DOHH2 (cell line): ENCODE measurements at regions not wholly inside any gene's neighbourhood (a gene's known extent, or its start where the extent isn't known, plus 50 kb on each side); places are given as distances from the start of the nearest gene placed in this dataset.

Experiments used
- CTCF ChIP-seq: fragments of 200-600 bp; sonication (generic); IDR thresholded peaks from one replicate; pipeline ENCODE4 v1.5.1; 2014; ENCODE audit warnings: antibody characterized with exemption, mild to moderate bottlenecking, low read depth, low read length; ENCODE audit not compliant: poor library complexity, severe bottlenecking
- EZH2phosphoT487 ChIP-seq: fragments of 200-600 bp; sonication (generic); IDR thresholded peaks from 2 replicates; pipeline ENCODE4 v1.6.1; 2017; ENCODE audit warnings: borderline replicate concordance, mild to moderate bottlenecking, antibody characterized with exemption, low read length, moderate library complexity, mixed read lengths

GRCh38 chr3:10609134-10609533 is 103.7 kb upstream of the ATP2B2 start:
- TF ChIP-seq CTCF (no peak), EZH2phosphoT487 (no peak)
